ENCODE measurements at regions not wholly inside any gene's neighbourhood (a gene's known extent, or its start where the extent isn't known, plus 50 kb on each side); places are given as distances from the start of the nearest gene placed in this dataset.

DNA sequence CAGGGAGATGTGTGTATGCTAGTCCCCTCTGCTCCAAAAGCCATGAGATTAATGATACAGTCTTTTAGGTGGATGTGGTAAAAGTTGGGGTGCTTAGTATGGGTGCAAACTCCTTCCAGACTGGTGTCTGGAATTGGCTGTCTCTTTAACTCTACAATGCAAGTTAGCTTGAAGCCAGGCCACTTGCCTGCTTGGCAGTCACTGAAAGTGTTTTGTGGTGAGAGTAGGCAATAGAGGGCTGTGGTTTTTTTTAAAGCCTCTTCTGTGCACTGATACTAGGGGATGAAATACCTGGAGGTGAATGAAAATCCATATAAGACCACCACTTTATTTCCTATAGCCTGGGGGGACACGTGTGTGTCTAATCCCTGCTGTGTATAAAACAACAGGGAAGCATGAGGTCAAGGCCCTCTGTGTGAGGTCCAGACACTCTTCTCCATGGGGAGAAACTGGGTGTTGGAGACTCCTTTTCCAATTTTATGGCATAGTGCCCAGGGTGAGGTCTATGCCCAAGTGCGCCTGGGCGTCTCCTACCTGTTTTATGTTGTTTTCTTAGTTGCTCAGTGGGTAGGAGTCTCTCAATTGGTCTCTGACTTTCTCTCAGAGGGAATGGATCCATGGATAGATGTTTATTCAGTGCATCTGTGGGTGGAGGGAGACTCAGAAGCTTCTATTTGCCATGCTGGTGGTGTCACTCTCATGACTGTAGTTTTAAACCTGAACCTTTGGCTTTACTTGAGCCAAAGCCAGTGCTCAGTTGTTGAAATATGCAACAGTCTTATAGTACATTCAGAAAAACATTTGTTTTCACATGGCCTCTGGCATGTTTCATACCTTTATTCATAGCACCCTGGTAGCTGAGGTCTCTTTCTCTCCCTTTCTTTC lies 327.8 kb upstream of the ATP11B start:
- Mint-ChIP-seq H3K4me3 (ENCODE audit: unreplicated experiment) (no peak overlapping the region), H3K4me1 (ENCODE audit: unreplicated experiment) (peaks cover 17% of the 10 kb centered on the region), H3K36me3 (ENCODE audit: unreplicated experiment) (no peaks in the 10 kb centered on the region), H3K27me3 (ENCODE audit: unreplicated experiment) (no peaks in the 10 kb centered on the region), H3K9me3 (ENCODE audit: unreplicated experiment) (peaks cover 11% of the 10 kb centered on the region), H3K27ac (ENCODE audit: unreplicated experiment) (no peak overlapping the region)
- DNase-seq (ENCODE audit: extremely low spot score, unreplicated experiment) = no peak
- TF ChIP-seq, protein P1, sequence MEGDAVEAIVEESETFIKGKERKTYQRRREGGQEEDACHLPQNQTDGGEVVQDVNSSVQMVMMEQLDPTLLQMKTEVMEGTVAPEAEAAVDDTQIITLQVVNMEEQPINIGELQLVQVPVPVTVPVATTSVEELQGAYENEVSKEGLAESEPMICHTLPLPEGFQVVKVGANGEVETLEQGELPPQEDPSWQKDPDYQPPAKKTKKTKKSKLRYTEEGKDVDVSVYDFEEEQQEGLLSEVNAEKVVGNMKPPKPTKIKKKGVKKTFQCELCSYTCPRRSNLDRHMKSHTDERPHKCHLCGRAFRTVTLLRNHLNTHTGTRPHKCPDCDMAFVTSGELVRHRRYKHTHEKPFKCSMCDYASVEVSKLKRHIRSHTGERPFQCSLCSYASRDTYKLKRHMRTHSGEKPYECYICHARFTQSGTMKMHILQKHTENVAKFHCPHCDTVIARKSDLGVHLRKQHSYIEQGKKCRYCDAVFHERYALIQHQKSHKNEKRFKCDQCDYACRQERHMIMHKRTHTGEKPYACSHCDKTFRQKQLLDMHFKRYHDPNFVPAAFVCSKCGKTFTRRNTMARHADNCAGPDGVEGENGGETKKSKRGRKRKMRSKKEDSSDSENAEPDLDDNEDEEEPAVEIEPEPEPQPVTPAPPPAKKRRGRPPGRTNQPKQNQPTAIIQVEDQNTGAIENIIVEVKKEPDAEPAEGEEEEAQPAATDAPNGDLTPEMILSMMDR (IDR thresholded peaks at IDR 0.05) = no peak

- peaks cover 17% of the 10 kb centered on the region for H3K4me1 Mint-ChIP-seq (ENCODE audit: unreplicated experiment)
- TF ChIP-seq, protein P1 (IDR thresholded peaks at IDR 0.05) = no peak
- no peaks in the 10 kb centered on the region for H3K27me3 Mint-ChIP-seq (ENCODE audit: unreplicated experiment)
- no peak overlapping the region for H3K27ac Mint-ChIP-seq (ENCODE audit: unreplicated experiment)
- H3K36me3 Mint-ChIP-seq (ENCODE audit: unreplicated experiment) = no peaks in the 10 kb centered on the region
- no peak for DNase-seq (ENCODE audit: extremely low spot score, unreplicated experiment)
- no peaks in the 10 kb centered on the region for H3K9me3 Mint-ChIP-seq (ENCODE audit: unreplicated experiment)
- no peak overlapping the region for H3K4me3 Mint-ChIP-seq (ENCODE audit: unreplicated experiment)
These were observed 324.2 kb upstream of the ATP11B start for GRCh38 chr3:182469086-182469485.

- TF ChIP-seq, protein P1 (IDR thresholded peaks at IDR 0.05) = no peak
- H3K4me3 Mint-ChIP-seq (ENCODE audit: unreplicated experiment) = no peak overlapping the region
- peaks cover 17% of the 10 kb centered on the region for H3K4me1 Mint-ChIP-seq (ENCODE audit: unreplicated experiment)
- DNase-seq (ENCODE audit: extremely low spot score, unreplicated experiment) = no peak
- H3K36me3 Mint-ChIP-seq (ENCODE audit: unreplicated experiment) = no peaks in the 10 kb centered on the region
- H3K27me3 Mint-ChIP-seq (ENCODE audit: unreplicated experiment) = no peaks in the 10 kb centered on the region
- no peaks in the 10 kb centered on the region for H3K9me3 Mint-ChIP-seq (ENCODE audit: unreplicated experiment)
- no peak overlapping the region for H3K27ac Mint-ChIP-seq (ENCODE audit: unreplicated experiment)
These were observed 323.1 kb upstream of the ATP11B start for GRCh38 chr3:182470187-182470586.

DNA sequence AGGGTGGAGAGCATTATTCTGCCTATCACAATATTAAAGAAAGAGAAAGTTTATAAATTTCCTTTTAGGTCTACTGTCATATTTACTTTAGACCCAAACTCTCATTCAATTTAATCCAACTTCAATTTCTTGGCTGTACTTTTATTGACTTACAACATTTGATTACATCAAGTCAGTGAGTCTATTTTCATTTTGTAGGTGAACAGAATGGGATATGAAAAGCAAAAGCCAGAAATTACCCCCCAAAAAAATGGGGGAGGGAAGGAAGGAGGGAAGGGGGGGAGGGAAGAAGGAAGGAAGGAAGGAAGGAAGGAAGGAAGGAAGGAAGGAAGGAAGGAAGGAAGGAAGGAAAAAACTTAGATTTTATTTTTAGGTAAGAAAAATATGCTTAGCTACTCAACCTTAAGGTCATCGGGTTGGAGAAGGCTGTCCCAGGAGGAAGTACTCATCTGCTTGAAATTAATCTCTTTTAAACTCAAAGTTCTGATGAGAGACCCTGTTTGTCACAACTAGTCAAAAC lies 320.1 kb upstream of the ATP11B start:
- TF ChIP-seq, protein P1 (IDR thresholded peaks at IDR 0.05) = no peak
- Mint-ChIP-seq H3K4me3 (ENCODE audit: unreplicated experiment) (no peak overlapping the region), H3K9me3 (ENCODE audit: unreplicated experiment) (no peaks in the 10 kb centered on the region), H3K27me3 (ENCODE audit: unreplicated experiment) (no peaks in the 10 kb centered on the region), H3K36me3 (ENCODE audit: unreplicated experiment) (no peaks in the 10 kb centered on the region), H3K4me1 (ENCODE audit: unreplicated experiment) (peaks cover 12% of the 10 kb centered on the region), H3K27ac (ENCODE audit: unreplicated experiment) (no peak overlapping the region)
- DNase-seq (ENCODE audit: extremely low spot score, unreplicated experiment) = no peak

GRCh38 chr3:182478369-182478768 lies 314.9 kb upstream of the ATP11B start:
- H3K4me3 Mint-ChIP-seq (ENCODE audit: unreplicated experiment) = no peak overlapping the region
- DNase-seq (ENCODE audit: extremely low spot score, unreplicated experiment) = no peak
- H3K27me3 Mint-ChIP-seq (ENCODE audit: unreplicated experiment) = no peaks in the 10 kb centered on the region
- TF ChIP-seq, protein P1 (IDR thresholded peaks at IDR 0.05) = no peak
- H3K27ac Mint-ChIP-seq (ENCODE audit: unreplicated experiment) = no peak overlapping the region
- peaks cover 3% of the 10 kb centered on the region for H3K9me3 Mint-ChIP-seq (ENCODE audit: unreplicated experiment)
- peaks cover 3% of the 10 kb centered on the region for H3K36me3 Mint-ChIP-seq (ENCODE audit: unreplicated experiment)
- H3K4me1 Mint-ChIP-seq (ENCODE audit: unreplicated experiment) = peaks cover 47% of the 10 kb centered on the region

Measured in osteocyte (in vitro differentiated cells).